GM19438 (cell line): ENCODE measurements at regions not wholly inside any gene's neighbourhood (a gene's known extent, or its start where the extent isn't known, plus 50 kb on each side); places are given as distances from the start of the nearest gene placed in this dataset.
"Not testable (repeated sequence)": the region's sequence is repeated elsewhere in the genome, so short reads cannot be mapped to it uniquely, and the experiment has no call there.

Source experiments
- ATAC-seq: cut with Tn5 transposase; IDR thresholded peaks from one replicate; pipeline ENCODE4 v1.9.1; 2021; ENCODE audit warnings: low read depth; ENCODE audit not compliant: unreplicated experiment

DNA sequence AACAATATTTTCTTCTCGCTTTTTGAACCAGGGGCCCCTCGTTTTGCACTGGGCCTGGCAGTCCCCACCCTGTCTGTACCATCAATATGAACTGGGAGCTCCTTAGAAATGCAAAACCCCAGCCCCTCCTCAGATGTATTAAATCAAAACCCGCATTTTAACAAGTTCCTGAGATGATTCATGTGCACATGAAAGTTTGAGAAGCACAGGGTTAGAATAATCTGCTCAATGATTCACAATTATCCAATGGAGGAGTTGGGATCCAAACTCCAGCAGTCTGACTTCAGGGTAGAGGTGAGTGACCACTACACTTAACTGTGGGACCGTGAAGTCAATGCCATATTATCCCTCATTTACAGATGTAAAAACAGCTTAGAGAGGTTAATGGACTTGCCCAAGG, 256.4 kb downstream of the IGSF11 start:
- ATAC-seq, result no peak

DNA sequence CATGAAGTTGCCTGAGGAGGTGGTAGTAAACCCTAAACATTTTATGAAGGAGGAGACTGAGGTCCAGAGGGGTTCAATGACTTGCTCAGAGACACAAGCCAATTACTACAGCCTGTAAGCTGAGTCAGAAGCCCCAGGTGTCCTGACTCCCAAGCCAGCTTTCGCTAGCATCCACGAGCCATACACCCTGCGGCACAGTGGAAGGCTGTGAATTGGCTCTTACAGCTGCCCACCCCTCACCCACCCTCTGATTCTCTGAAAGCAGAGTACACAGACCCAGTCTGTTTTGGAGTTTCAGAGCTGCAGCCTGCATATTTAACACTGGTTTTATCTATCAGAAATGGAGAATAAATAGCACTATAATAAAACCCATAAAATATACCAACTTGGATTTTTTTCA, 253.4 kb downstream of the IGSF11 start:
- no peak for ATAC-seq

- ATAC-seq, result no peak
These were observed 252.8 kb downstream of the IGSF11 start for GRCh38 chr3:118781839-118782238.

DNA sequence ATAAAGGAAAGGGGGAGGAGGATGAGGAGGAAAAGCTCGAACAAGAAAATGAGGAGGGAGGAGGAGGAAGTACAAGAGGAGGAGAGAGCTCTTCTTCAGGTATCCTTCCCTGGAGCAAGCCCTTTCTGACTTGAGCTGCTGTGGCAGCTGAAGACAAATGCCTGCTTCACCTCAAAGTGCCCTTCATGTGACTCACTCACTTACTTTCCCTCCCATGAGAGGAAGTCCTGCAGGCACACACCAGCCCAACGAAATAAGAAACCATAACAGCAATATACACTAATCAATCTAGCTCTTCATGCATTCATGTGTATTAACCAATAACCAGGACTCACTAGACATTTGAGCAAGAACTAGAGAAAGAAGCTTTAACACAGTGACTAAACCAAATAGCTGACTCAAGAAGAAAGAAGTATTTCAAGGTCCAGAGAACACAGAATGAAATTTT, 251.9 kb downstream of the IGSF11 start:
- peak; percentile 84 for ATAC-seq

GRCh38 chr3:118785415-118785814, 249.2 kb downstream of the IGSF11 start:
- ATAC-seq, result no peak

GRCh38 chr3:118791246-118791645, 243.4 kb downstream of the IGSF11 start:
- ATAC-seq, result no peak

DNA sequence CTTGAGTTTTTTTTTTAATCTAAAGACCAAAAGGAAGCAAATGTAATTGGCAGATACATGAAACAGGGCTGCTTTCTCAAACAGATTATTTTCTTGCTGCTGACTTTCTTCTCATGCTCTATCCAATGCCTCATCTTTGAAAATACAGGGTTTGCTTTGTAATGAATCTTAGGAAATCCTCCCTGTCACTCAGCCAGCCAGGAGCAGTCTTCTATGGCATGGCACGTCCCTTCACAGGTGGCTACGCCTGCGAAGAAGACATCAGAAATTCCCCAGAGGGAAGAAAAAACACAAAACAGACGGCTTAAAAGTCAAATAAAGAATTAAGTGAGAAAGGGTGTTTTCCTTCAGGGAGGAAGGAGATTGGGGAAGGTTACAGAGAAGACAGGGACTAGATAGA, 242.5 kb downstream of the IGSF11 start:
- ATAC-seq, result no peak

DNA sequence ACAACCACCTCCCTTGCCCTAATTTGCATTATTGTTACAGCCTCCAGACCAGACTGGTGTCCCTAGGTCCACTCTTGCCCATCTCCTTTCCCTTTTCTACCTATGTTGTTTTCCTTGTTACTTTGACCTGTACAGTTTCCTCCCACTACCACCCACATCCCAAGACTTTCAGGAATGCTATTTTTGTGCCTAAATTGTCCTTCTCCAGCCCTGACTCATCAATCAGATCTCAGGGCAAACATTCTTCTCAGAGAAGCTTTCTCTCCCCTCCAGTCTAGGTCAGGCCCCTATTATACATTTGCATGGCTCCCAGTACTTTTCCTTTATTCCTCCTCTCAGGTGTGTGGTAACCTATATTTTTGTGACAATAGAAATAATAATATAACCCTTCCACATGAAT, 241.5 kb downstream of the IGSF11 start:
- ATAC-seq, result no peak

- no peak for ATAC-seq
These were observed 235.3 kb downstream of the IGSF11 start for GRCh38 chr3:118799303-118799702.

GRCh38 chr3:118801899-118802298, 232.7 kb downstream of the IGSF11 start:
- no peak for ATAC-seq

DNA sequence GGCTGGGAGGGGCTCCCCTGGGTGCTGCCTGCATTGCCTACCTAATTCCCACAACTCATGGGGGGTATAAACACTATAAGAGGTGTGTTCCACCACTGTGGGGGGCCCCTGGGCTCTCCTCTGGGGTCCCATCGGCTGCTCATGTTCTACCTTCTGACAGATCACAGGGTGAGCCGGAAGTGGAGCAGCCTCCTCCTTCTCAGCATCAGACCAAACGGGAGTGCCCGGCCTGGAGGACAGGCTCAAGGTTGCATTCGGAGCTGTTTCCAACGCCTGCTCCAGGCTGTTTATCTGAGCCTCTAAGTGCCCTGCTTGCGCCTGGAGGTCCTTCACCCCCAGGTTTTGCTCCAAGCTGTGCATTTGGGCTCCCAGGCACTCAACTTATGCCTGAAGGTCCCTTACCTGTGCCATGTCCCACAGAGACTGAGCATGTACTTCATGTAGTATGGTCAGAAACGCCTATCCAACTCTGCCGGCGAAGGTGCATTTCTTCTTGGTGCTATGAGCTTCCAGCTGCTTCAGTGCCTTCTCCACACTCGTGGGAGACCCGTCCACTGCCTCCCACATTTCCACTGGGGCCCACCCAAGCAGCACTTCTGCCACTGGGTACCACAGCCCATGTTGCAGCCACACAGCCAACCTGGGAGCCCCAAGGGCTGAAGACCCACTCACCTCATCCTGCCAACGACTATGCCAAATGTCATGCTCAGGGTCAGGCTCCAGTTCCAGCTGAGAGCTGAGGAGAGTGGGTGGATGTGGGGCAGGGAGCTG, 232.1 kb downstream of the IGSF11 start:
- no peak for ATAC-seq

DNA sequence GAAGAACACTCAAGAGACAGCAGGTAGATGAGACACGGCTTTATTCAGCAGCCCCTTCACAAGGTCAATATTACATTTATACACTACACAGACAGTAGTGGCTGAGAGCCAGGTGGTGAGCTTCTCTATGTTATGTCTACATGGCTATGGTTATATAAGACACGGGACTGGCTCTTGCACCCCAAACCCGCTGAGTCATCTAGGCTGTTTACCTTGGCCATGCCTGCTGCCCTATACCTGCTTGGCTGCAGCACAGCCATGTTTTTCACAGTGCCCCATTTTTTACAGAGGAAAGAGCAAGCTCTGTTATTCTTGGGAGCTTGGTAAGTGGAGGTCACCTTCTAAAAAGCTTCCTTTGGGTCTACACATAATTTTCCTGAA, 231.6 kb downstream of the IGSF11 start:
- ATAC-seq, result no peak

GRCh38 chr3:118805007-118805406, 229.6 kb downstream of the IGSF11 start:
- no peak for ATAC-seq

DNA sequence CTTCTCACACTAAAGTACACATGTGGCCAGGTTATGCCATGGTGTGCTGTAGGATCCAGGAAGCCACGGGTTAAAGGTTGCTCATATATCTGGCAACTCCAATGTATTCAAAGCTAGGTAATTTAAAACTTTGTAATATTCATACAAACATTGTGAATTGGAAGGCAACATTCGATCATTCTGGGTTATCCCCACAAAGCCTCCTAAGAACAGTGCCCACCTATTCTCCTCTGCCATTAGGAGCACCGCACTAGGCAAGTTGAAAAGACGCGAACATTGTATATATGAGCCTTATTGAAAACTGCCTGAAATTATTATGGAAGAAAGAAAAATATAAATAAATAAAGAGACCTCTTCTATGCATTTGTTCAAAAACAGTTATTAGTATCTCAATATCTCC, 228.2 kb downstream of the IGSF11 start:
- ATAC-seq, result no peak

DNA sequence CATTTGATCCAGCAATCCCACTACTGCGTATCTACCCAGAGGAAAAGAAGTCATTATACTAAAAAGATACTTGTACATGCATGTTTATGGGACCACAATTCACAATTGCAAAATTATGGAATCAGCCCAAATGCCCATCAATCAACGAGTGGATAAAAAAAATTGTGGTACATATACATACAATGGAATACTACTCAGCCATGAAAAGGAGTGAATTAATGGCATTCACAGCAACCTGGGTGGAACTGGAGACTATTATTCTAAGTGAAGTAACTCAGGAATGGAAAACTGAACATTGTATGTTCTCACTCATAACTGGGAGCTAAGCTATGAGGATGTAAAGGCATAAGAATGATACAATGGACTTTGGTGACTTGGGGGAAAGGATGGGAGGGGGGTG, 227.3 kb downstream of the IGSF11 start:
- ATAC-seq, result not testable (repeated sequence)

DNA sequence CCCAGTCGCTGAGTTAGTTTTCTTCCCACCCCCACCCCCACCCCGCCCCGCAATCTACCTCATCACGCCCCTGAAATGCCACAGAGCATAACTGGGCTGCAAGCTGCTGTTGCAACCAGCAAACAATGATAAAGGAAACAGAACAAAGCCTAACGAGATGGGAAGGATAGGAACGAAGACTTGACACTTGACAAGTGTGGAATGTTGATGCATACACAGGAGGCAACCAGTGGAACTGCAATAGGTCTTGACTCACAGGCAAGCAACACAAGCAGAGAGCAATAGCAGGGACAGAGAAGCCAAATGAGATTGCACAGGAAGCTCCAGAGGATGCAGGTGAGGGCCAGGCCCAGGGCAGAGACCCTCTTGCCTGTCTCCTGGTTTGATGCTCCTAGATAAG, 225.9 kb downstream of the IGSF11 start:
- ATAC-seq, result no peak

- ATAC-seq, result no peak
These were observed 224.7 kb downstream of the IGSF11 start for GRCh38 chr3:118809696-118810498.

- no peak for ATAC-seq
These were observed 224.1 kb downstream of the IGSF11 start for GRCh38 chr3:118810499-118811035.

- no peak for ATAC-seq
These were observed 223.4 kb downstream of the IGSF11 start for GRCh38 chr3:118811236-118811732.

DNA sequence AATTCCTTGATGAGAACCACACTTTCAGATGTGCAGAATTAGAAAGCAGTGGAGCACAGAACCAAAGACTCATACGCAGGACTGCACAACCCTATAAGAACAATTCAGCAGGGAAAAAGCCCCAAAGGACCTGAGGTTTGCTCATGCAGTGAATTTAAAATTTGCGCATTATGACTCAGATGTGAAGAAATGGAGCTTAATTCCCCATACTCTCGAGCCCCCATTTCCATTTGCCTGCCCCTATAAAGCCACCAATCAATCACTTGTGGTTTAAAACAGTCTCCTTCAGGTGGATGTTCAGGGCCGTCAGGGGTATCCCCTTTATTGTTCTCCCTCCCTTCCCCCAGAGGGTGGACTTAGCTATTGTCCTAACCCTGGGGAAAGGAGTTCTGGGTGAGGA, 221.2 kb downstream of the IGSF11 start:
- no peak for ATAC-seq

DNA sequence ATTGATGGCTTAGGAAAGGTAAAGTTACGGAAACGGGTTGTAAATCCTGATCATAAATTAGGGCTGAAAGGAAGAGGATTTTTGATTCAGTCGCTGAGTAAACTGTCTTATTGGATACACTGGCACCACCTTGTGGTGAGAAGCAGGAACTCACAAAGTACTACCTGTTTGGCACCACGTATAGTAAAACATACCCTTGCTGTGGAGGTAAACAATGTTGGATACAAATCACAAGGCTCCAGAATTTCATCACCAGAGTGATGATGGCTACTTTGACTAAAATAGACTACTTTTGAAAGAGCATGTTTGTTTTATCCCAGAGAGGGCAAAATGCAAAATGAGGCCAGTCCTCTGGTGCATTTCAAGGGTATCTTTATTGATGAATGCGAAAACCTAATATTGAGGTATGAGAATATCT, 216.9 kb downstream of the IGSF11 start:
- ATAC-seq, result peak; percentile 83
